Subcutaneous abdominal adipose tissue (tissue), 5 donors: ENCODE measurements at regions not wholly inside any gene's neighbourhood (a gene's known extent, or its start where the extent isn't known, plus 50 kb on each side); places are given as distances from the start of the nearest gene placed in this dataset.

Source experiments
- H3K27ac ChIP-seq: one replicate; pipeline ENCODE4 v1.7.0; 2013; ENCODE audit warnings: low read depth, mild to moderate bottlenecking, inconsistent platforms, low read length, moderate library complexity
- H3K27me3 ChIP-seq, 5 donors: one replicate each; pipeline ENCODE4 v1.7.0; 2013; ENCODE audit warnings: low read length in 5 of 5, inconsistent platforms in 1 of 5; ENCODE audit not compliant: control insufficient read depth in 5 of 5, insufficient read depth in 4 of 5
- H3K36me3 ChIP-seq, 5 donors: one replicate each; pipeline ENCODE4 v1.7.0; 2013; ENCODE audit warnings: low read length in 5 of 5; ENCODE audit not compliant: control insufficient read depth in 5 of 5, insufficient read depth in 5 of 5
- H3K4me1 ChIP-seq, 5 donors: one replicate each; pipeline ENCODE4 v1.7.0; 2013; ENCODE audit warnings: low read length in 5 of 5, mild to moderate bottlenecking in 3 of 5, moderate library complexity in 1 of 5; ENCODE audit not compliant: control insufficient read depth in 5 of 5, insufficient read depth in 5 of 5
- H3K4me3 ChIP-seq, 5 donors: one replicate each; pipeline ENCODE4 v1.7.0; 2013; ENCODE audit warnings: low read length in 5 of 5, low read depth in 1 of 5
- H3K9ac ChIP-seq, 5 donors: one replicate each; pipeline ENCODE4 v1.7.0; 2013; ENCODE audit warnings: low read length in 5 of 5, mild to moderate bottlenecking in 4 of 5, moderate library complexity in 3 of 5
- H3K9me3 ChIP-seq, 5 donors: one replicate each; pipeline ENCODE4 v1.7.0; 2013; ENCODE audit warnings: low read length in 5 of 5; ENCODE audit not compliant: control insufficient read depth in 5 of 5
- donor health status: healthy.
- donor health status: healthy.
- donor health status: healthy.
- donor health status: healthy.
- donor health status: healthy.

DNA sequence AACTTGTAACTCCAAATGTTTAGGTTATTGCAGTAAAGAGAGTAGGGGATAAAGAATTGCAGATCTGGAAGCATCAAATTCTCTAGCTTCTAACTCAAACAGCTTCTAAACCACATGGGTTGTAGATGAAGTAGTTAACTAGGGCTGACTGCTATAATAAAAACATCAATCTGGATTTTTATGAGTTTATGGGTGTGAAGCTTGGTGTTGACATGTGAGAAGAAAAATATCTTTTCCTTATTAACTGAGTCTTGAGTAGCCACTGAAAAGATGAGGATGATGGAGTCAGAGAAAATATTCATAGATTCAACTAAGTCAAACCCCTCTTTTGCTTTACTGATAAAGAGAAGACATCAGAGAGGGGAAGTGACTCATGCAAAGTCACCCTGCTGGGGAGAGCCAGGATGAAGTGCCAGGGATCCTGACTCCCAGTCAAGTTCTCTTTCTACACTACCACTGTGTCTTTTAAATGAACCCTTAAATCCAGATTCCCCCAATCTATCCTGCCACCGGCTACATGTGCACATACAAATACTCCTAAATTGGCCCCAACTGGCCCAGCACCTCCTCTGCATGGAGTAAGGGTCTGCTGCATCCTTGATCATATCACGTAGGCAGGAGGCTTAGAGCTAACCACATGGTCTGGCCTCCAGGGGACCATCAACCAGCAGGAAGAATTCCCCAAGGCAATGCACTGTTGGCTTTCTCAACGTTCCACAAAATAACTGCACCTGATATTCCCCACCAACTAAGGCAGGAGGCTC lies 264.0 kb upstream of the CCL2 start:
- Histone ChIP-seq H3K9me3 (peaks cover 0 to under 1% (median 0%) of the 10 kb centered on the region in 5 donors), H3K4me3 (no peak overlapping the region), H3K4me1 (no peaks in the 10 kb centered on the region), H3K36me3 (no peaks in the 10 kb centered on the region), H3K27ac (no peak overlapping the region), H3K9ac (no peak overlapping the region), H3K27me3 (peaks cover 0 to 8% (median 2%) of the 10 kb centered on the region in 5 donors)

DNA sequence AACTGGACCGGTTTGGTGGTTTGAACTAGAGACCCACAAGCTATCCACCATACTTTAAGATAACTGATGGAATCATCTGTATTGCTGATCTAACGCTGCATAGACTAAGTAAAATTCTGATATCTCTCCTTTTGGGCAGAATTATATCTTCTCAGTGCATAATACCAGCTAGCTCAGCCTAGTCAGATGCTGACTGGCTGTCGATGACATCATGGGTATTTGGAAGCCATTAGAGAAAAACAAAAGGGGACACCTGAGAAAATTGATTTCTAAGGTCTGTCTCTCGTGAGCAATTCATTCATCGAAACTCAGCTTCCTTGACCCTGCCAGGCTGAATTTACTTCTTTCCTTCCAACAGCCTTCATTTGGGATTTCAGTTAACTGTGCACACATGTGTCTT lies 263.0 kb upstream of the CCL2 start:
- no peak overlapping the region for H3K27ac ChIP-seq
- H3K36me3 ChIP-seq: no peaks in the 10 kb centered on the region

GRCh38 chr17:34000639-34001038 lies 254.4 kb upstream of the CCL2 start:
- H3K4me1 ChIP-seq: no peaks in the 10 kb centered on the region
- H3K4me3 ChIP-seq: no peak overlapping the region
- H3K9ac ChIP-seq: no peak overlapping the region
- H3K27ac ChIP-seq: no peak overlapping the region
- H3K36me3 ChIP-seq: no peaks in the 10 kb centered on the region
- no peaks in the 10 kb centered on the region for H3K27me3 ChIP-seq
- peaks cover 5 to 17% (median 7%) of the 10 kb centered on the region in 5 donors for H3K9me3 ChIP-seq

More for the DNA sequence above, 263.0 kb upstream of the CCL2 start:
- H3K9ac ChIP-seq: no peak overlapping the region
- H3K4me1 ChIP-seq: no peaks in the 10 kb centered on the region
- peaks cover 0 to 4% (median 2%) of the 10 kb centered on the region in 5 donors for H3K9me3 ChIP-seq
- peaks cover 0 to 8% (median 2%) of the 10 kb centered on the region in 5 donors for H3K27me3 ChIP-seq
- no peak overlapping the region for H3K4me3 ChIP-seq

- H3K27ac ChIP-seq: no peak overlapping the region
- no peaks in the 10 kb centered on the region for H3K4me1 ChIP-seq
- H3K9ac ChIP-seq: no peak overlapping the region
- H3K4me3 ChIP-seq: no peak overlapping the region
- peaks cover 3 to 17% (median 7%) of the 10 kb centered on the region in 5 donors for H3K9me3 ChIP-seq
- H3K36me3 ChIP-seq: no peaks in the 10 kb centered on the region
- H3K27me3 ChIP-seq: no peaks in the 10 kb centered on the region
These were observed 253.8 kb upstream of the CCL2 start for GRCh38 chr17:34001246-34001645.

- Histone ChIP-seq H3K27me3 (peaks cover 0 to 11% (median 3%) of the 10 kb centered on the region in 5 donors), H3K27ac (no peak overlapping the region), H3K4me1 (no peaks in the 10 kb centered on the region), H3K9me3 (peaks cover 0 to 8% (median 4%) of the 10 kb centered on the region in 5 donors), H3K9ac (no peak overlapping the region), H3K36me3 (no peaks in the 10 kb centered on the region), H3K4me3 (no peak overlapping the region)
These were observed 249.0 kb upstream of the CCL2 start for GRCh38 chr17:34006126-34006525.

GRCh38 chr17:34008125-34008524 lies 247.0 kb upstream of the CCL2 start:
- no peak overlapping the region for H3K9ac ChIP-seq
- H3K27ac ChIP-seq: no peak overlapping the region
- no peaks in the 10 kb centered on the region for H3K4me1 ChIP-seq
- no peaks in the 10 kb centered on the region for H3K36me3 ChIP-seq
- H3K27me3 ChIP-seq: peaks cover 0 to 11% (median 3%) of the 10 kb centered on the region in 5 donors
- H3K4me3 ChIP-seq: no peak overlapping the region
- H3K9me3 ChIP-seq: peaks cover 0 to 2% (median 0%) of the 10 kb centered on the region in 5 donors

DNA sequence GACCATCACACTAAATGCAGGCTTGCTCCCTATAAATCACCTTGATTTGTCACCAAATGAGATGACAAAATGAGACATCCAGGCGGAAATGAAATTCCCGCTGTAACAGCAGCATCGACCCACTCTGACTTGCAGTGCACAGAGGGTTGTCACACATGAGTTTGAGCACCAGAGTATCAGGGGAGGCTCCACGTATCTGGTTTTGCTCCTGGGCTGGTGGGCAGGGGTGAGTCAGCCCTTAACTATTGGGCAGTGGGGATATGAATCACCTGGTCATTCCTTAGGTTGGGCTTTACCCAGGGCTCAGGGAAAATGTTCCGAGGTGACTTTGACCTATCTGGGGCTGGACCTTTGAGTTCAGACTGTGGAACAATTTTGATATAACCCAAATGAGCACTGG lies 245.2 kb upstream of the CCL2 start:
- Histone ChIP-seq H3K4me3 (no peak overlapping the region), H3K9me3 (peaks cover 0 to 2% (median 0%) of the 10 kb centered on the region in 5 donors), H3K36me3 (no peaks in the 10 kb centered on the region), H3K4me1 (no peaks in the 10 kb centered on the region), H3K9ac (no peak overlapping the region), H3K27me3 (peaks cover 0 to 11% (median 3%) of the 10 kb centered on the region in 5 donors), H3K27ac (no peak overlapping the region)

DNA sequence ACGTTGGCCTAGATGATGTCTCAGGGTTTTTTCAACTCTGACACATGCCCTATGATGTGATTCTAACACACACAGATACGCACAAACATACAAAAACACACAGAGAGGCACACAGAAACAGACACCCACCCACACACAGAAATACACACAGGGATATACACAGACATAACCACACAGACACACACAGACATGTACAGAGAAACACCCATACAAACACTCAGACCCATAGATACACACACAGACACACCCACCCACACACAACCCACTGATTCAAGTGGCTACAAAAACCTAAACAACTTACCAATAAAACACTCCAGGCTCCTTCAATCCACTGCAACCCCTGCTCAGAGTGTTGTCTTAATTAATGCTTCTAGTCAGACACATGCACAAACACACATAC lies 244.6 kb upstream of the CCL2 start:
- no peaks in the 10 kb centered on the region for H3K4me1 ChIP-seq
- H3K9ac ChIP-seq: no peak overlapping the region
- peaks cover 0 to 2% (median 0%) of the 10 kb centered on the region in 5 donors for H3K9me3 ChIP-seq
- H3K36me3 ChIP-seq: no peaks in the 10 kb centered on the region
- H3K27me3 ChIP-seq: peaks cover 0 to 11% (median 3%) of the 10 kb centered on the region in 5 donors
- no peak overlapping the region for H3K4me3 ChIP-seq
- no peak overlapping the region for H3K27ac ChIP-seq

- Histone ChIP-seq H3K27ac (no peak overlapping the region), H3K4me3 (no peak overlapping the region), H3K27me3 (peaks cover 0 to 11% (median 3%) of the 10 kb centered on the region in 5 donors), H3K9ac (no peak overlapping the region), H3K36me3 (no peaks in the 10 kb centered on the region), H3K4me1 (no peaks in the 10 kb centered on the region), H3K9me3 (peaks cover 0 to 2% (median 0%) of the 10 kb centered on the region in 5 donors)
These were observed 243.5 kb upstream of the CCL2 start for GRCh38 chr17:34011599-34011998.

GRCh38 chr17:34012709-34013375 lies 242.2 kb upstream of the CCL2 start:
- H3K4me1 ChIP-seq: no peaks in the 10 kb centered on the region
- no peaks in the 10 kb centered on the region for H3K36me3 ChIP-seq
- H3K27ac ChIP-seq: no peak overlapping the region
- H3K4me3 ChIP-seq: no peak overlapping the region
- no peak overlapping the region for H3K9ac ChIP-seq
- no peaks in the 10 kb centered on the region for H3K9me3 ChIP-seq
- peaks cover 0 to 8% (median 3%) of the 10 kb centered on the region in 5 donors for H3K27me3 ChIP-seq
